ENCODE measurements at regions not wholly inside any gene's neighbourhood (a gene's known extent, or its start where the extent isn't known, plus 50 kb on each side); places are given as distances from the start of the nearest gene placed in this dataset.

GRCh38 chr11:79672786-79673185, 232.0 kb upstream of the TENM4 start:
- TF ChIP-seq RAD21 (IDR thresholded peaks at IDR 0.05; ENCODE audit: low read depth) (no peak), REST (IDR thresholded peaks at IDR 0.05; ENCODE audit: low read depth) (no peak), TCF12 (IDR thresholded peaks at IDR 0.05; ENCODE audit: low read depth) (no peak), CEBPB (IDR thresholded peaks at IDR 0.05) (no peak), ZBTB7A (IDR thresholded peaks at IDR 0.05; ENCODE audit: low read depth) (no peak), FOXM1 (IDR thresholded peaks at IDR 0.05; ENCODE audit: borderline replicate concordance, low read depth) (no peak)

- no peak for TF ChIP-seq TEAD4 (IDR thresholded peaks at IDR 0.05)
- no peak for TF ChIP-seq RAD21 (IDR thresholded peaks at IDR 0.05; ENCODE audit: low read depth)
- TF ChIP-seq REST (IDR thresholded peaks at IDR 0.05; ENCODE audit: low read depth), result no peak
- TF ChIP-seq YY1 (IDR thresholded peaks at IDR 0.05; ENCODE audit: low read depth), result no peak
- TF ChIP-seq CEBPB (IDR thresholded peaks at IDR 0.05), result no peak
- no peak for TF ChIP-seq TCF12 (IDR thresholded peaks at IDR 0.05; ENCODE audit: low read depth)
- TF ChIP-seq TAF1 (IDR thresholded peaks at IDR 0.05; ENCODE audit: low read depth), result no peak
- no peak for TF ChIP-seq NFIC (IDR thresholded peaks at IDR 0.05)
- TF ChIP-seq EP300 (IDR thresholded peaks at IDR 0.05; ENCODE audit: borderline replicate concordance), result no peak
- TF ChIP-seq FOXM1 (IDR thresholded peaks at IDR 0.05; ENCODE audit: borderline replicate concordance, low read depth), result no peak
- no peak for TF ChIP-seq USF1 (IDR thresholded peaks at IDR 0.05)
These were observed 230.6 kb upstream of the TENM4 start for GRCh38 chr11:79671401-79671800.

- TF ChIP-seq FOXM1 (IDR thresholded peaks at IDR 0.05; ENCODE audit: borderline replicate concordance, low read depth) (no peak), EGR1 (IDR thresholded peaks at IDR 0.05) (no peak), USF1 (IDR thresholded peaks at IDR 0.05) (no peak), CEBPB (IDR thresholded peaks at IDR 0.05) (no peak), TAF1 (IDR thresholded peaks at IDR 0.05; ENCODE audit: low read depth) (no peak), EP300 (IDR thresholded peaks at IDR 0.05; ENCODE audit: borderline replicate concordance) (no peak), REST (IDR thresholded peaks at IDR 0.05; ENCODE audit: low read depth) (no peak), ZBTB7A (IDR thresholded peaks at IDR 0.05; ENCODE audit: low read depth) (no peak), NFIC (IDR thresholded peaks at IDR 0.05) (no peak), TCF12 (IDR thresholded peaks at IDR 0.05; ENCODE audit: low read depth) (no peak), CREB1 (IDR thresholded peaks at IDR 0.05; ENCODE audit: low read depth) (no peak), TEAD4 (IDR thresholded peaks at IDR 0.05) (no peak), MAX (IDR thresholded peaks at IDR 0.05) (no peak), YY1 (IDR thresholded peaks at IDR 0.05; ENCODE audit: low read depth) (no peak), RAD21 (IDR thresholded peaks at IDR 0.05; ENCODE audit: low read depth) (no peak)
These were observed 230.1 kb upstream of the TENM4 start for GRCh38 chr11:79670882-79671281.

- TF ChIP-seq CREB1 (IDR thresholded peaks at IDR 0.05; ENCODE audit: low read depth) (no peak), TEAD4 (IDR thresholded peaks at IDR 0.05) (no peak), MAX (IDR thresholded peaks at IDR 0.05) (no peak), TCF12 (IDR thresholded peaks at IDR 0.05; ENCODE audit: low read depth) (no peak), NFIC (IDR thresholded peaks at IDR 0.05) (no peak), FOXM1 (IDR thresholded peaks at IDR 0.05; ENCODE audit: borderline replicate concordance, low read depth) (no peak)
These were observed 227.7 kb upstream of the TENM4 start for GRCh38 chr11:79668575-79668974.

GRCh38 chr11:79667380-79667779, 226.6 kb upstream of the TENM4 start:
- TF ChIP-seq ZBTB7A (IDR thresholded peaks at IDR 0.05; ENCODE audit: low read depth) (no peak), CREB1 (IDR thresholded peaks at IDR 0.05; ENCODE audit: low read depth) (no peak), CEBPB (IDR thresholded peaks at IDR 0.05) (no peak), EGR1 (IDR thresholded peaks at IDR 0.05) (no peak), NFIC (IDR thresholded peaks at IDR 0.05) (no peak), REST (IDR thresholded peaks at IDR 0.05; ENCODE audit: low read depth) (no peak), MAX (IDR thresholded peaks at IDR 0.05) (no peak), YY1 (IDR thresholded peaks at IDR 0.05; ENCODE audit: low read depth) (no peak), EP300 (IDR thresholded peaks at IDR 0.05; ENCODE audit: borderline replicate concordance) (no peak), TAF1 (IDR thresholded peaks at IDR 0.05; ENCODE audit: low read depth) (no peak), USF1 (IDR thresholded peaks at IDR 0.05) (no peak), FOXM1 (IDR thresholded peaks at IDR 0.05; ENCODE audit: borderline replicate concordance, low read depth) (no peak), RAD21 (IDR thresholded peaks at IDR 0.05; ENCODE audit: low read depth) (no peak), TEAD4 (IDR thresholded peaks at IDR 0.05) (no peak), TCF12 (IDR thresholded peaks at IDR 0.05; ENCODE audit: low read depth) (no peak)

Data from Ishikawa (cell line).